OCI-LY1 (cell line): ENCODE measurements at regions not wholly inside any gene's neighbourhood (a gene's known extent, or its start where the extent isn't known, plus 50 kb on each side); places are given as distances from the start of the nearest gene placed in this dataset.

ENCODE experiments used
- H2AFZ ChIP-seq: fragments of 200-600 bp; sonication (generic), shearing (Covaris generic); 2 replicates; pipeline ENCODE4 v1.6.0; 2014; ENCODE audit warnings: antibody characterized with exemption, mild to moderate bottlenecking, low read length
- H3F3A ChIP-seq: fragments of 200-600 bp; sonication (generic), shearing (Covaris generic); 2 replicates; pipeline ENCODE4 v1.6.0; 2014; ENCODE audit warnings: mild to moderate bottlenecking, antibody characterized with exemption, low read length, moderate library complexity; ENCODE audit not compliant: insufficient read depth
- H3K27ac ChIP-seq: fragments of 200-600 bp; sonication (generic); 2 replicates; pipeline ENCODE4 v1.5.1; 2014; ENCODE audit warnings: low read length, mixed run types, mild to moderate bottlenecking, low read depth; ENCODE audit not compliant: poor library complexity, severe bottlenecking
- H3K27me3 ChIP-seq: fragments of 200-600 bp; sonication (generic); 2 replicates; pipeline ENCODE4 v1.6.0; 2014; ENCODE audit warnings: antibody characterized with exemption, mild to moderate bottlenecking, low read length, moderate library complexity; ENCODE audit not compliant: insufficient read depth
- H3K36me3 ChIP-seq: fragments of 200-600 bp; sonication (generic); 2 replicates; pipeline ENCODE4 v1.6.1; 2014; ENCODE audit warnings: mild to moderate bottlenecking, antibody characterized with exemption, low read length, moderate library complexity, mixed read lengths; ENCODE audit not compliant: insufficient read depth
- H3K4me1 ChIP-seq: fragments of 200-600 bp; sonication (generic); 2 replicates; pipeline ENCODE4 v1.5.1; 2014; ENCODE audit warnings: mild to moderate bottlenecking, low read length, moderate library complexity; ENCODE audit not compliant: insufficient read depth, severe bottlenecking
- H3K4me2 ChIP-seq: fragments of 200-600 bp; sonication (generic), shearing (Covaris generic); 2 replicates; pipeline ENCODE4 v1.6.1; 2014; ENCODE audit warnings: low read length
- H3K4me3 ChIP-seq: fragments of 200-600 bp; sonication (generic); 2 replicates; pipeline ENCODE4 v1.5.1; 2014; ENCODE audit warnings: low read length, low read depth, mild to moderate bottlenecking, mixed read lengths; ENCODE audit not compliant: poor library complexity, severe bottlenecking
- H3K79me2 ChIP-seq: fragments of 200-600 bp; shearing (Covaris generic); 2 replicates; pipeline ENCODE4 v1.6.1; 2016; ENCODE audit warnings: mixed run types, low read length, mixed read lengths; ENCODE audit not compliant: insufficient read depth
- H3K9ac ChIP-seq: fragments of 200-600 bp; sonication (generic), shearing (Covaris generic); 2 replicates; pipeline ENCODE4 v1.6.1; 2014; ENCODE audit warnings: mild to moderate bottlenecking, low read length, mixed read lengths
- H3K9me2 ChIP-seq: fragments of 200-600 bp; sonication (generic), shearing (Covaris generic); 2 replicates; pipeline ENCODE4 v1.6.1; 2014; ENCODE audit warnings: low read depth, mild to moderate bottlenecking, low read length, mixed read lengths
- H3K9me3 ChIP-seq: fragments of 200-600 bp; shearing (Covaris generic); 2 replicates; pipeline ENCODE4 v1.6.1; 2014; ENCODE audit warnings: low read length, mixed read lengths
- H4K20me1 ChIP-seq: fragments of 200-600 bp; sonication (generic), shearing (Covaris generic); 2 replicates; pipeline ENCODE4 v1.6.0; 2016; ENCODE audit warnings: mild to moderate bottlenecking, low read length; ENCODE audit not compliant: insufficient read depth
- EZH2 ChIP-seq: fragments of 200-600 bp; sonication (generic), shearing (Covaris generic); IDR thresholded peaks from 2 replicates; pipeline ENCODE4 v1.8.0; 2017; ENCODE audit warnings: borderline replicate concordance, mixed run types, mild to moderate bottlenecking, antibody characterized with exemption, low read length, moderate library complexity, mixed read lengths
- TF ChIP-seq, protein P1 (sequence below): fragments of 200-600 bp; sonication (generic), shearing (Covaris generic); IDR thresholded peaks from 2 replicates; pipeline ENCODE4 v1.5.1; 2017; ENCODE audit warnings: mild to moderate bottlenecking, antibody characterized with exemption, low read length, moderate library complexity, mixed read lengths

DNA sequence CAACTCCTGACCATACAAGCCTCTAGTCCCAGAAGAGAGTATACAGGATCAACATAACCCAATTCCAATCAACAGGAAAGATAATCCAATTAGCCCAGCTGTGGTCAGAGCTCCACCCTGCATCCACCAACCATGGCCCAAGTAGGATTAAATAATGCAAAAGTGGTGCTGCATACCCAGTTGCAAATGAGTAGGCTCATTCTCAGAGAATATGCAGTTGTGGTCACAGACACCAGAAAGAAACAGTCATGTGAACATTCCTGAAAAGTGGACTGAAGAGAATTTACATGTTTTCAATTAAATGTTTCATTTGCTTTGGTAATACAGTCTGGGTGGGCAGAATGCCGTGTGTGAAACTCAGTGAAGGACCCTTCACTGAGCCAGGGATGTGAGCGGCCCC, 167.2 kb upstream of the BMP4 start:
- Histone ChIP-seq H3K27me3 (no peaks in the 10 kb centered on the region), H3K4me1 (no peaks in the 10 kb centered on the region), H3K36me3 (no peaks in the 10 kb centered on the region), H3K27ac (no peak overlapping the region), H3K4me3 (no peak overlapping the region), H3K79me2 (no peaks in the 10 kb centered on the region), H3K4me2 (no peak overlapping the region), H3F3A (no peaks in the 10 kb centered on the region), H3K9me2 (no peaks in the 10 kb centered on the region), H3K9ac (no peak overlapping the region), H2AFZ (no peak overlapping the region), H4K20me1 (no peaks in the 10 kb centered on the region), H3K9me3 (no peaks in the 10 kb centered on the region)
- TF ChIP-seq, protein P1, sequence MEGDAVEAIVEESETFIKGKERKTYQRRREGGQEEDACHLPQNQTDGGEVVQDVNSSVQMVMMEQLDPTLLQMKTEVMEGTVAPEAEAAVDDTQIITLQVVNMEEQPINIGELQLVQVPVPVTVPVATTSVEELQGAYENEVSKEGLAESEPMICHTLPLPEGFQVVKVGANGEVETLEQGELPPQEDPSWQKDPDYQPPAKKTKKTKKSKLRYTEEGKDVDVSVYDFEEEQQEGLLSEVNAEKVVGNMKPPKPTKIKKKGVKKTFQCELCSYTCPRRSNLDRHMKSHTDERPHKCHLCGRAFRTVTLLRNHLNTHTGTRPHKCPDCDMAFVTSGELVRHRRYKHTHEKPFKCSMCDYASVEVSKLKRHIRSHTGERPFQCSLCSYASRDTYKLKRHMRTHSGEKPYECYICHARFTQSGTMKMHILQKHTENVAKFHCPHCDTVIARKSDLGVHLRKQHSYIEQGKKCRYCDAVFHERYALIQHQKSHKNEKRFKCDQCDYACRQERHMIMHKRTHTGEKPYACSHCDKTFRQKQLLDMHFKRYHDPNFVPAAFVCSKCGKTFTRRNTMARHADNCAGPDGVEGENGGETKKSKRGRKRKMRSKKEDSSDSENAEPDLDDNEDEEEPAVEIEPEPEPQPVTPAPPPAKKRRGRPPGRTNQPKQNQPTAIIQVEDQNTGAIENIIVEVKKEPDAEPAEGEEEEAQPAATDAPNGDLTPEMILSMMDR: no peak
- no peak for TF ChIP-seq EZH2

DNA sequence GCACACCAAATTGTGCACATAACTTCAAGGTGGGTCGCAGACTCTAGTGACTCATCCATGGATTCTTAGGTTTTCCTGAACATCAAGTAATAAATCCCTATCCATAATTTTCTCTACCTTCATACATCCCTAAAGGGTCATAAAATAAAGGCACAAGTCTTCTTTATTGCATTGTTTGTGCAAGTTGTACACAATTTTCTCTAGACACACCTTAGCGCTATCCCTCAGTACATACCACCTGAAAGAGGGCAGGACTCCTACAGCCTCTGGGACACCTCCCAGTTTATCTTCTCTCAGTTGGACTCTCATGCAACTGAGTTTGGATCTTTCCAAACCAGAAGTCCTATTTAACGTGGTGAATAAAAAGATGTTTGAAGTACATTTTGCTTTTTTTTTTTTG, 168.5 kb upstream of the BMP4 start:
- no peaks in the 10 kb centered on the region for H4K20me1 ChIP-seq
- H3K27me3 ChIP-seq: no peaks in the 10 kb centered on the region
- H3K79me2 ChIP-seq: no peaks in the 10 kb centered on the region
- no peaks in the 10 kb centered on the region for H3K36me3 ChIP-seq
- H3K4me1 ChIP-seq: no peaks in the 10 kb centered on the region
- H3K9ac ChIP-seq: no peak overlapping the region
- no peaks in the 10 kb centered on the region for H3F3A ChIP-seq
- no peaks in the 10 kb centered on the region for H3K9me3 ChIP-seq
- no peak overlapping the region for H3K4me3 ChIP-seq
- H2AFZ ChIP-seq: no peak overlapping the region
- no peaks in the 10 kb centered on the region for H3K9me2 ChIP-seq
- no peak for TF ChIP-seq EZH2
- TF ChIP-seq, protein P1: no peak
- H3K27ac ChIP-seq: no peak overlapping the region
- no peak overlapping the region for H3K4me2 ChIP-seq

DNA sequence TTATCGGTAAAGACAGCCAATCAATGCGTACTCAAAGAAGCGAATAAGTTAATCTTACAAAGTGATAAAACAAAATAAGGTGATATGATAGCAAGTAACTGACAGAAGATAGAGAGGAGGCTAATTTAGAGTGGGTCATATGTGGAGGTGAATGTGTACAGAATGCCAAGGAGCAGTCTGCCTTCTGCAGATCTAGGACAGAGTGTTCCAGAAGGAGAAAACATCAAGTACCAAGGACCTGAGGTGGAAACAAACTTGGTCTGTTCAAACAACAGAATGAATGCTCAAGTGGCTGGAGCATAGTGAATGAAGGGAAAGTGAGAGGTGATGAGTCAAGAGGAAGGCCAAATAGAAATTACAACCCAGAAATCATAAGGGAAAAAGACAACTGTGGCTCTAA, 170.3 kb upstream of the BMP4 start:
- Histone ChIP-seq H3K9me2 (no peaks in the 10 kb centered on the region), H2AFZ (no peak overlapping the region), H4K20me1 (no peaks in the 10 kb centered on the region), H3K27ac (no peak overlapping the region), H3K4me2 (no peak overlapping the region), H3K79me2 (no peaks in the 10 kb centered on the region), H3K27me3 (no peaks in the 10 kb centered on the region), H3K9ac (no peak overlapping the region), H3K4me1 (no peaks in the 10 kb centered on the region), H3K9me3 (no peaks in the 10 kb centered on the region), H3K36me3 (no peaks in the 10 kb centered on the region), H3K4me3 (no peak overlapping the region), H3F3A (no peaks in the 10 kb centered on the region)
- TF ChIP-seq EZH2: no peak
- TF ChIP-seq, protein P1: no peak
